MV-4-11 (cell line): ENCODE measurements at regions not wholly inside any gene's neighbourhood (a gene's known extent, or its start where the extent isn't known, plus 50 kb on each side); places are given as distances from the start of the nearest gene placed in this dataset.
A peak's percentile ranks its signal among the peaks of the same experiment; 100 is the strongest.
"Not testable (repeated sequence)": the region's sequence is repeated elsewhere in the genome, so short reads cannot be mapped to it uniquely, and the experiment has no call there.

Source experiments
- DNase-seq: peaks from one replicate; lab custom pipeline; 2025; lab: John Stamatoyannopoulos, UW

DNA sequence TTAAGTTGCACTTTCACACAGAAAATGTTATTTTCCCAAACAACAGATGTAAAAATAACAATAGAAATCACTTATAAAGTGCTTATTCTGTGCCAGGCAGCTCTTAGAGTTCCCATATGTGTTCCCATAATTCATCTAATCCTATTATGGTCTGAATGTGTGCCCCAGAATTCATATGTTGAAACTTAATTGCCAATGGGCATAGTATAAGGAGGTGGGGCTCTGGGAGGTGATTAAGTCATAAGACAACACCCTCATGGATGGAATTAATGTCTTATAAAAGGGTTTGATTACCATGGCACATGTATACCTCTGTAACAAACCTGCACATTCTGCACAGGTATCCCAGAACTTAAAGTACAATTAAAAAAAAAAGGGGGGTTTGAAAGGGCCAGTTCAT is 92.7 kb downstream of the FZD1 start:
- no peak for DNase-seq

DNA sequence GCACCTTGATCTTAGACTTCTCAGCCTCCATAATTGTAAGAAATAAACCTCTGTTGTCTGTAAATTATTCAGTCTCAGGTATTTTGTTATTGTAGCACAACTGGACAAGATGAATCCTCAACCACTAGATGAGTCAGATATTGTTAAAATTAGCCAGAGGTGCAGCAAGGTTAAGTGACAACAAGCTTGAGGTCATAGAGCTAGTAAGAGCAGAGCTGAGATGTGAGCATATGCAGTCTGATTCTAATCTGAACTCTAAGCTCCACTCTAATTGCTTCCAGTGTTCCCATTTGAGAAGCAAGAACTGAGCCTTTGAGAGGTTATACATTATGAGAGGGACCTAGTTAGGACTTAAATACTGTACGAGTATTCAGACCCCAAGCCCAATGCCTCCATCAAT is 93.1 kb downstream of the FZD1 start:
- DNase-seq, result no peak

DNA sequence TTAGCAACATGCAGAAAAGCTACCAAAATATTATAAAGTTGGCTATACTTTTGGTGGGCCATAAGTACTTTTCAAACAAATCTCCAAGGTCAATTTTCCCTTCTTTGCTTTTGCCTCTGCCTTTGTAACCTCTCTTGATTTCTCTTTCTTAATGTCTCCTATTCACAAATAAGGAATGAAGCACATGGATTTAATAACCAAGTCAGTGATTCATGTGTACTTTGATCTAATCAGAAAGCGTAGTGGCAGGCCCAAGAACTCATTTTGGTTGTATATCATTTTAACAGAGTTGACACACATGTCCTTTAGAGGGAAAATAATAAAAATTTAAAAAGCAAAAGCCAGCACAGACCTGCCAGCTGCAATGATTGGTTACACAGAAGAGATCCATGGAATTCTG is 93.7 kb downstream of the FZD1 start:
- no peak for DNase-seq

DNA sequence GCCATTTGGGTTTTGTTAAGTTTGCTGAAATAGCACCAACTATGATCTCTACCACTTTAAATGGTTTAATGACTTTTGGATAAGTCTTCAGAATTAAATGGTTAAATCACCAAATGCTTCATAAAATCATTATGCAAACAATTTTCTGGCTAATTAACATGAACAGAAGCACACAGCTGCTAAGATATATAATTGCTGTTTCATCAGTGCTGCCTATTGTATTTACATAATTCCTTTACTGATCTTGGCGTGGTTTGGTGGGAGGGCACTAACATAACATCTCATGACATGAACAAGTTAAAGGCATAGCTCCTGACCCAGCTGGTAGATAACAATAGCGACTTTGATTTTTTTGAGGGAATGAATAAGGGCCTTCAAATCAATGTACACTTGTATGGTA is 94.1 kb downstream of the FZD1 start:
- DNase-seq, result no peak

DNA sequence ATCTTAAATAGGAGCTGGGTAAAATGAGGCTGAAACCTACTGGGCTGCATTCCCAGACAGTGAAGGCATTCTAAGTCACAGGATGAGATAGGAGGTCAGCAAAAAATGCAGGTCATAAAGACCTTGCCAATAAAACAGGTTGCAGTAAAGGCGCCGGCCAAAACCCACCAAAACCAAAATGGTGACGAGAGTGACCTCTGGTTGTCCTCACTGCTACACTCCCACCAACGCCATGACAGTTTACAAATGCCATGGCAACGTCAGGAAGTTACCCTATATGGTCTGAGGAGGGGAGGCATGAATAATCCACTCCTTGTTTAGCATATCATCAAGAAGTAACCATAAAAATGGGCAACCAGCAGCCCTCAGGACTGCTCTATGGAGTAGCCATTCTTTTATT is 100.9 kb downstream of the FZD1 start:
- DNase-seq, result not testable (repeated sequence)

DNA sequence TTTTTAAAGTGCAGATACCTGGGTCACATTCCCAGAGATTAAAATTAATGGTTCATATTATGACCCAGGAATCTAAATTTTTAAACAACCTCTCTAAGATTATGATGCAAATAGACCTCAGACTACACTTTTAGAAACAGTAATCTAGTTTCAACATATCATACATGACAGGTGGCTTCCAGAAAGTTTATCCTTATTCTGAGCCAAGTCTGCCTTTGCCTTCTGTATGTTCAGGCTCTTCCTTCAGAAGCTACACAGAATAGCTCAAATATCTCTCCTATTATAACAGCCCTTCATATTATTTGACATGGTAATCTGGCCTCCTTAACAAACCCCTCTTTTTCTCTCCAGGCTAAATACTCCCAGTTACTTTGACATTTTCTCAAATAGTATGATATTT is 101.9 kb downstream of the FZD1 start:
- DNase-seq, result no peak

DNA sequence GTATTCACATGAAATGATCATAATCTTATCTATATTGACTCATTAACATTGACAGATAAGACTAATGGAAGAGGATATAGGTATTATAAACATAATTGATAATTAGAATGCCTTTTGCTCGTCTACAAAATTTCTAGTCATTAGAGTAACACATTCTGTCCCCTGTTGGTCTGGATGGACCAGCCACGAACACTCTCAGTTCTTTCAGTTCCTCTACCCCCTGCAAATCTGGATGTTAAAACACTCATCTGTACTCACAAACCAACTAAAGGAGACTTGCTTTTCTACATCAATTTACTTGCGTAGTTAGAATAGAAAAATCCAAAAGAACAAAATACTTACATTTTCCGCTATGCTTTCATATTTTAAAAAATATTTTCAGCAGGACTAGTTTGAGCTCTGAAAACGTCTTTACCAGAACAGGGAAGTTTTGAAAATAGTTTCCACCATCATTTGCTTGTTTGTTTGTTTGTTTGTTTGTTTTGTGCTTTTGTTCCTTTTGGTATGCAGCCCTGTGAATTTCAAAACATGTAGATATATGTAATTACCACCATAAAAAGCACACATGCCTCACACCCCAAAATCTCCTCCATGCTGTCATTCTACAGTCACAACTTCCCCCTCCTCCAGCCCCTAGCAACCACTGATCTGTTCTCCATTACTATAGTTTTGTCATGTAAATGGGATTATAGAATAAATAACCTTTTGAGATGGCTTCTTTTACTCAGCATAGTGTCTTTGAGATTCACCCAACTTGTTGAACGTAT is 103.8 kb downstream of the FZD1 start:
- DNase-seq, result peak; percentile 49

DNA sequence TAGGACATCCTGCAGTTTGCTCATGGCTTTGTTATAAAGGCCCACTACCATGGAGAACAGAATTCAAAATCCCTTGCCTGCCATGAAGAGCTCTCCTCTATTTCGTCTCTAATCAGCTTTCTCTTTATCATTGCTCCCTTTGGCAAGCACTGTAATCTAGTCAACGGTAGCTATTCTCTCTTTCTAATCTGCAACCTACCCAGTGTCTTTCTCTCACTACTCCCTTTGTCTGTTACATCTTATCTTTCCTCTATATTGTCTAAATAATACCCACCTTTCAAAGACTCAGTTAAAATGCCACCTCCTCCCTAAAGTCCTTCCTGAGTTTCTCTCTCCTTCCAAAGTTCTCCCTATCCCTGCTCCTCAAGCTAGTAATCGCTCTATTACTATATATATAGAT is 108.1 kb downstream of the FZD1 start:
- DNase-seq, result no peak

DNA sequence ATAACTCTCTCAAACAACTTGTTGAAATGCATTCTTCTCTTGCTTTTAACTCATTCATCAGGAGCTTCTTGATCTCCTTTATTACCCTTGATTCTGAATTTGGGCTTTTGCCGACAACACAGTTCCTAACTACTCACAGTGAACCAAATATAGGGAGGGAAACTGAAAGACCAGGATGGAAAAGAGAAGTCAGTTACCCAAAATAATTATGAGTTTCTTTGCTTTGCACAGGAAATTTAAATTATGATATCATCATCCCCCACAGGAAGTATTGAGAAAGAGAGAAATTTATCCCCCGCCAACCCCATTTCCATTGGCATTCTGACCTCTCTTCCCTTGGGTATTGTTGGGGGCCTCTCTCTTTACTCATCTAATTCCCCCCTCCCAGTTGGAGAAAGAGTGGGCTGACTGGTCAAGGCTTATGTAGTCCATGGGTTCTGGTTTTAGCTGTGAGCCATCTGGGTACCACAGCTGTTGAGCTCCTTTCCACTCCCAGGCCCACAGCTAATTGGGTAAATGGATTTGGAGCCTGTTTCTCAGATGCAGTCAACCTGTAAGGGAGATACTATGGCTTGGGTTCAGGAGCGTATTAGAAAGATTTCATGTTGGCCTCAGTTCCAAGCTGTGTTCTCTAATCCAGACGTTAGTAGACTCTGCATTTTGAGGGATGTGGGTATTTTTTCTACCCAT is 109.0 kb downstream of the FZD1 start:
- peak; percentile 86 for DNase-seq

DNA sequence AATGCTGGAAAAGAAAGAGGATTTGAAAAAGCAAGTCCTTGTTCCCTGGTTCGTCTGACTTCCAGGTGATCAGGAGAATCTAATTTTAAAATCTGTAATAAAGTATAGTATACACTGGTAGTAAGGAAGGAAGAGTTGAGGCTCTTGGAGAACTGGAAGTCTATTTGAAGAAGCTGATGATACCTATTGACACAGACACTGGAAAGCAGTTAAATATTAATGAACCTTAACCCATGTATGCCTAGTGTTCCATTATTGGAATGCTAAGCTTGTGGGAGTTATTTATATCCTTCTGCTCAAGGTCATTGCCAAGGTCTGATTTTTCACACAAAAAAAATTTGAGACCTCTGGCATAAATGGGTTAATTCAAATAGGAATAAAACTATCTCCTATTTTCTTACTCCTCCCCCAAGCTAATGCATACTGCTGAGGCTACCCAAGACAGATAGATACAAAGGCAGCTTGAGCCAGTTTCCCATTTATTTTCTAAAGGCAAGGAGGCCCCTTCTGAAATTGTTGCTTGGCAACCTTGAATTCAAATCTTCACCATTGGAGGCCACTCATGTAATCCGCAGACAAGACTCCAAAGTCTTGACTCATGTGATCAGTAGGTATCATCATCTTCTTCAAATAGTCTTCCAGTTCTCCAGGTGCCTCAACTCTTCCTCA is 110.2 kb downstream of the FZD1 start:
- no peak for DNase-seq

DNA sequence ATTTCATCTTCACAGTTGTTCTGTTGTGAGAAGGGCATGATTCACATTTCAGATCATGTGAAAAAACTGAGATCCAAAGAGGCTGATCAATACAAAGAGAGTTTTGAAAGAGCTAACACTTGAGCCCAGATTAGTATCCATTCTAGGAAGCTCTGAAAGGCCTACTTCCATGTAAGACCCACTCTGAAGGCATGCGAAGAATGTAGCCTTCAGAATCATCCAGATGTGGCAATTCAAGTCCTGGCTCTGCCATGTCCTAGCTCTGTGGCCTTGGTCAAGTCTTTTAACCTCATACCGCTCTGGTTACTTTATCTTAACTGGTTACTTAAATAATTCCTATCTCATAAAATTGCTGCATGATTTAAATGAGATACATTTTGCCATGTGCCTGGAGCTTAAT is 111.1 kb downstream of the FZD1 start:
- DNase-seq, result no peak

DNA sequence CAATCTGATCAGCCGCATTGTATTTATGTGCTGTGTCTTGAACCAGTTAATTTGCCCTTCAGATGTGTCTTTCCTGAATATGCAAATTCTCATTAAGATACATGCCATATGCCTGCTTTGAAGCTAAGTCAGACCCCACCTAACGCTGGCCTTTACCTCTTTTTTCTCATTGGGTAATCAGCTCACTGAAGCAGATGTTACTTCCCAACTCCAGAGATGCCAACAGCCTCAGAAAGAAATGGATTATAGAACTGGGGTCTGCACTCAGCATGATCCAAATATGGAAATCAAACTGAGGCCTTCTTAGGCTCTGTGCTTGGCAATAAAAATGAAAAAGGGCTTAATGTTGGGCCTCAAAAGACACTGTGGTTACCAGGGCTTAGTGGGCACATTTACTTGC is 113.9 kb downstream of the FZD1 start:
- DNase-seq, result no peak

DNA sequence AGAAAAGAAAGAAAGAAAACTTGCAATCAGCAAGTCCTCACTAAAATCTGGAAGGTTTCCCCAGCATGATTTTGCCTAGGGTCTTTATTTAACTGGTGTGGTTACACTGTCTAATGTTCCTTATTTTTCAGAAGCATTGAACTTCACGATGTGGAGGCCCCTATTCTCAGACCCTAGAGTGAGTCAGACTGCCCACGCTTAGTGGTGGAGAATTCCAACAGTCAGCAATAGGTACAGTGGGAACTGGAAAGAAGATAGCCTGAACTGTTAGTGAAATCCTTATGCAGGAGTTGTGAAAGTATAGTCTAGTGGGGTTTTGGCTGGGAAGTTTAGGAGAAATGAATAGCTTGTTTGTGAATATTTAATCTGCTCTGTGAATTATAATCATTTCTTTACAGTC is 115.0 kb downstream of the FZD1 start:
- DNase-seq, result no peak

DNA sequence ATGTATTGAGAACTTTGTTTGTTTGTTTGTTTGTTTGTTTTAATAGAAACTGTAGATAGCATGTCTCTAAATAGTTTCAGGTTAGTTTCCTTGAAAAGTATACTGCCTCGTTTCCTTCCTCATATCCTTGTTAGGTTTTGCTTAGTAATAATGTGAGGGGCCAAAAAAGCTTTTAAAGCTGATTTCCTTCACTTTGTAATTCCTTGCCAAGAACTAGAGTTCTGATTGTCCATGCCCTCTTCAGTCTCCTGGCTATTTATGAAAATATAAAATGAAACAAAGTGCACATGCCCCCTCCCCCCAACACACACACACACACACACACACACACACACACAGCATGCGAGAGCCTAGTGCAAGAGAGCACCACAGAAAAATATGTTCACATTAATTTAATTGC is 115.8 kb downstream of the FZD1 start:
- DNase-seq, result no peak

DNA sequence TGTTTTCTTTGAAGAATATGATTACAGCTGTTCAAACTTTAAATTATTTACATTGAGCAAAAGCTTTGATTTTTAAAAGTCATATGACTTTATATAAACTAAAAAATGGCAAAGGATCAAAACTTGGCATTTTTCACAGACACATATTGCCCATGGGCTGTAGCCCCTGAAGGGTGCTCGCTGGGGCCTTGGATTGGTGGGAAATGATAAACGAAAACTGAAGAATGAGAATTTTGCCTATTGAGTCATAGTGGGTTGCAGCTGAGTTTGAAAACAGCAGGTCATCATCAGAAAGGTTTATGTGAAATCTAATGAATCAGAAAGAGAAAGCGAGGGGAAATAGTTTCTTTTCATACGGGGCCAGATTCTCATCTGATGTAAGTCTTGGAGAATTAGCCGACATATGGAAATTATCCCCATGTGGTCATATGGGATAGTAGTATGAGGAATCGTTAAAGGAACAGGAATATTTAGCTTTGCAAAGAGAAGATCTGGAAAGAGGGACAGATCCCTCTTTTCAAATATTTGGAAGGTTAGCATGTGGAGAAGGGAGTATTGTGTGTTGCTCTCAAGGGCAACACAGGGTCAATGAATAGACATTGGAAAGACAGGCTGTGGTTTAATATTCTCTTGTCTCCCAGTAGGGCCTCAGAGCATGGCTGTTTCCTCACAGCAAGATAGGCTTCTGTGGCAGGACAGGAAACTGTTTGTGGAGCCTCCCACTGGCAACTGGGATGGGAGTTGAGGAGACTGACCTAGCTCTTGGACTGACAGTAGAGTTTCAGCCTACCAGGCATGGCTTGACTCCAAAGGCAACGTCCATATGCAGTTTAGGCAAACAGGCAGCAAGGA is 119.0 kb downstream of the FZD1 start:
- DNase-seq, result no peak

DNA sequence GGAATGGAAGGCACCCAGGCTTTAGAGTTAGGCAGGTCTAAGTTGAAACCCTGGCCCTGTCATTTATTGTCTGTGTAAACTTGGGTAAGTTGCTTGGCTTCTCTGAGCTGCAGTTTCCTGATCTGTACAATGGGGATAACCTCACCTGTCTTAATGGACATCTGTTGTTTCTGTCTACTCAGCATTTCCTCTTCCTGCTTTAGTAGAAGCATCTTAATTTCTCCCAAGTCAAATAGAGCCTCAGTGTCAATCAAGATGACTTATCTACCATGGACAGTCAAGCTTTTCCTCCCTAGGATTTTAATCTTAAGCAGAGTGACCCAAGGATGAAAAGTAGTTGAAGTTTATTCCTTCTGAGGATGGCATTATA is 119.7 kb downstream of the FZD1 start:
- DNase-seq, result no peak

DNA sequence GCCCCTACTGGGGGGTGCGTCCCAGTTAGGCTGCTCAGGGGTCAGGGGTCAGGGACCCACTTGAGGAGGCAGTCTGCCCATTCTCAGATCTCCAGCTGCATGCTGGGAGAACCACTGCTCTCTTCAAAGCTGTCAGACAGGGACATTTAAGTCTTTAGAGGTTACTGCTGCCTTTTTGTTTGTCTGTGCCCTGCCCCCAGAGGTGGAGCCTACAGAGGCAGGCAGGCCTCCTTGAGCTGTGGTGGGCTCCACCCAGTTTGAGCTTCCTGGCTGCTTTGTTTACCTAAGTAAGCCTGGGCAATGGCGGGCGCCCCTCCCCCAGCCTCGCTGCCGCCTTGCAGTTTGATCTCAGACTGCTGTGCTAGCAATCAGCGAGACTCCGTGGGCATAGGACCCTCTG is 130.5 kb downstream of the FZD1 start:
- not testable (repeated sequence) for DNase-seq

DNA sequence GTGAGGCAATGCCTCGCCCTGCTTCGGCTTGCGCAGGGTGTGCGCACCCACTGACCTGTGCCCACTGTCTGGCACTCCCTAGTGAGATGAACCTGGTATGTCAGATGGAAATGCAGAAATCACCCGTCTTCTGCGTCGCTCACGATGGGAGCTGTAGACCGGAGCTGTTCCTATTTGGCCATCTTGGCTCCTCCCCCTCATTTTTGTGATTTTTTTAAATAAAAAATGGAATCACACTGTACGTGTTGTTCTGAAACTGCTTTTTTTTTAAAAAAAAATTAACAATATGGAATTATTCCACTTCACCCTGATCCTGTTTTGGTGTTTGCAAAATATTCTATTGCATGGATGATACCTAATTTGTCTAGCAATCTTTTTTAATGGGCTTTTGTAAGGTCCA is 131.1 kb downstream of the FZD1 start:
- not testable (repeated sequence) for DNase-seq

DNA sequence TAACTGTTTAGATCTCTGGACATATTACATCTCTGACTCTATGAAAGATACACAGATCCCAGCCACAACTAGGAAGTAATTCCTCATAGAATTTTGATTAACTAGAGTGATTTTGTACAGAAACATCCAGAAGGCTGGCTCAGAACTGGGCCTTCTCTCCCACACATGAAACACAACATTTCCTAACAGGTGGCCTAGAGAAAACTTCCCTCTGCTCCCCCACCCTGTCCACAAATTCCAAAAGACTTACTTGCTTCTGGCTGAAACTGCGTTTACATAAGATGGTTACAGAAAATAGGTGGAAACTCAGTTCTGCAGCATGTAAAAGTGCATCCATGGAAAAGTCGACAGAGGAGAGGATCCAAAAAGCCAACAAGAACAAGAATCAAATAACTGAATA is 132.9 kb downstream of the FZD1 start:
- DNase-seq, result no peak

DNA sequence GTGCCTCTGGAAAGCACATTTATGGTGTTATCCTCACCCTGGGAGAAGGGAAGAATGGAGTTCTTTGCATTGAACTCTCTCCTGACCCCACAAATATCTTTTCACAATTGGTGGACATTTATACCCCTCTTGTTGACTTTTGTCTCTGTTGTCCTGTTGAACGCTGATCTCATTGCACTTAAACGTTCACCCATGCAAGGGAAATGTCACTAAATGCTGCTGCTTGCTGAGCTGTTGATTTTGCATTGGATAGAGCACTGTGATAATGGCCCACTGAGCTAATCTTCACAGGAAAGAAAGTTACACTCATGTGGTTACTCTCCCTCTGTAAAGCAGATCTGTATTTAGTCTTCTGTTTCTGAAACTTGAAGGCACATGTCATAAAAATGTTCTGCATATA is 133.4 kb downstream of the FZD1 start:
- DNase-seq, result no peak

DNA sequence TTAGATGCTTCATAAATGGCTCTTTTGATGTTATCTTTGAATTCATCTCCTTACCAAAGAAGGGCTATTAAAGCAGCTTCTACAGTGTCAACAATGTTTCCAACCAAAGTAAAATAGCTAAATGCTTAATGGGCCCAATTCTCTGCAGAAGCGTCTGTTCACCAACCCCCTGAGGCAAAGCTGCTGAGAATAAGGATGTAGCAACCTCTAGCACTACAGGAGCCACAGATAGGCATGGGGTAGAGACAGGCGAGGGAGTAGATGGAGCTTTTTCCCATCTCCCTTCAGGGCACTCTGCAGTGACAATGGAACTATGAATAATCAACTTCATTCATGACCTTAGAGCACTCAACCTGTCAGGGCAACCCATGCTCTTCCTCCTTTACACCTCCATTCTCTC is 134.1 kb downstream of the FZD1 start:
- no peak for DNase-seq

DNA sequence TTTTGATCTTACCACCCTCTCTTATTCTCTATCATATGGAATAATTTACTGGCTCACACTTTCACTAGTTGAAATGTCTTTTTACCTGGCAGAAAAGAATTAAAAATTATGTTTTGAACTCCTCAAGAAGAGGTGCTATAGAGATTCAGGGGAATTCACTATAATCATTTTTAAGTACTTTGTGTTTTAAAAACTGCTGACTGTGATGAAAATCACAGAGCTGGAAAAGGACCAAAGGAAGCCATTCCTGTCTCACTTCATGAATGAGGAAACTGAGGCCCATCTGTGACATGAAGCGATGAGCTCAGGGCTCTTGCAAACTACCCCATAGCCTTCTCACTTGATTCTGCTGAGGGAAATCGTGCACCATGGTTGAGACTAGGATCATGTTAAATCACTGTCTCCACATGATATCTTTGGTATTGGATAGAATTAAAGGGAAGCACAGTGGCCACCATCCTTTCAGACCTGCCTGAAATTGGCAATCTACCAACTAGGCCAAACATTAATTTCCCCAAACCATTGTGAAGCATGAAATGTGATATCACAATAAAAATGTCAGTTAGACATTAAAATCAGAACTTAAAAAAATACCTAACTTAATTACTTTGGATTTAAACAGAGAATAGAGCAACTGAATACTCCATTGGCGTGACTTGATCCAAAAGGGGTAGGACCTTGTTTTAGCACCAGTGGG is 141.0 kb downstream of the FZD1 start:
- no peak for DNase-seq
